SJCRH30 (cell line): ENCODE measurements at regions not wholly inside any gene's neighbourhood (a gene's known extent, or its start where the extent isn't known, plus 50 kb on each side); places are given as distances from the start of the nearest gene placed in this dataset.
"Not testable (repeated sequence)": the region's sequence is repeated elsewhere in the genome, so short reads cannot be mapped to it uniquely, and the experiment has no call there.

ENCODE experiments used
- DNase-seq, 2 experiments: peaks; one replicate each; pipeline ENCODE4 v3.0.0-alpha.2; 2015 to 2020
- H3K27ac ChIP-seq: fragments of 250-450 bp; sonication (Bioruptor Pico); 2 replicates; pipeline ENCODE4 v1.5.1; 2020; ENCODE audit warnings: mild to moderate bottlenecking, moderate library complexity
- H3K27me3 ChIP-seq: fragments of 250-450 bp; sonication (Bioruptor Pico); 2 replicates; pipeline ENCODE4 v1.5.1; 2020; ENCODE audit warnings: mild to moderate bottlenecking, moderate library complexity
- H3K36me3 ChIP-seq: fragments of 250-450 bp; sonication (Bioruptor Pico); 2 replicates; pipeline ENCODE4 v1.5.1; 2020; ENCODE audit warnings: mild to moderate bottlenecking, moderate library complexity
- H3K4me1 ChIP-seq: fragments of 250-450 bp; sonication (Bioruptor Pico); 2 replicates; pipeline ENCODE4 v1.5.1; 2020; ENCODE audit warnings: mild to moderate bottlenecking, moderate library complexity
- H3K4me3 ChIP-seq: fragments of 250-450 bp; sonication (Bioruptor Pico); 2 replicates; pipeline ENCODE4 v1.5.1; 2020; ENCODE audit warnings: mild to moderate bottlenecking, moderate library complexity
- H3K9me3 ChIP-seq: fragments of 250-450 bp; sonication (Bioruptor Pico); replicated peaks from 2 replicates; pipeline ENCODE4 v1.5.1; 2020; ENCODE audit warnings: mild to moderate bottlenecking, moderate library complexity

DNA sequence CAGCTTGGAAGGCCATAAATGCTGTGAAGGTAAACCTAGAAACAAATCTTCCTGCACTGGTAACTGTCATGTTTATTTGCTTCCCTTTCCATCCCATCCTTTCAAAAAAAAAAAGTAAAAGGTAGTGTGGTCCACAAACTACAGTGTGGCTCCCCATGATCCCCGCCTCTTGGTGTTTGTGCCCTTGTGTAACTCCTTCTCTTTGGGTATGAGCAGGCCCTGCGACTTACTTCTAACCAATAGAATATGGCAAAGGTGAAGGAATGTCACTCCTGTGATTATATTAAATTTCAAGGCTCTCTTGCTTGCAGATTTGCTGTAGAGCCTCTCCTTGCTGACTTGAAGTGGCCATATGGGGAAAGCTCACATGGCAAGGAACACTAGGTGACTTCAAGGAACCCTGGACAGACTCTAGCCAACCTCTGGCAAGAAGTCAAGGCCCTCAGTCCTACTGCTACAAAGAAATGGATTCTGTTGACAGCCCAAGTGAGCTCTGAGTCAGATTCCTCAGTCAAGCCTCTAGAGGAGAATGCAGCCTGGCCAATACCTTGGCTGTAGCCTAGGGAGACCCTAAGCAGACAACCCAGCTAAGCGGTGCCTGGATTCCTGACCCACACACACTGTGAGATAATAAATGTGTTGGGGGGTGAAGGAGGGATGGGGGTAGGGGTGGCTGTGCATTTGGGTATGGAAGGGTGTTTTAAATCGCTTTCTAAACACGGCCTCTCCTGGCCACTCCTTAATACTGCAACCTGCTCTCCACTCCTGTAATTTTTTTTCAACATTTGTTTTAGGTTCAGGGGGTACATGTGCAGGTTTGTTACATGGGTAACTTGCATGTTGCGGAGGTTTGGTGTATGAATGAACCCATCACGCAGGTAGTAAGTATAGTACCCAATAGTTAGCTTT is 115.0 kb upstream of the NBPF9 start:
- H3K4me1 ChIP-seq, H3K36me3 ChIP-seq, H3K27me3 ChIP-seq, DNase-seq, H3K9me3 ChIP-seq, H3K27ac ChIP-seq, H3K4me3 ChIP-seq: not testable (repeated sequence)

- not testable (repeated sequence) for H3K27ac ChIP-seq, H3K4me3 ChIP-seq, H3K4me1 ChIP-seq, H3K36me3 ChIP-seq, H3K27me3 ChIP-seq, H3K9me3 ChIP-seq, DNase-seq
These were observed 116.2 kb upstream of the NBPF9 start for GRCh38 chr1:149219539-149219938.

DNA sequence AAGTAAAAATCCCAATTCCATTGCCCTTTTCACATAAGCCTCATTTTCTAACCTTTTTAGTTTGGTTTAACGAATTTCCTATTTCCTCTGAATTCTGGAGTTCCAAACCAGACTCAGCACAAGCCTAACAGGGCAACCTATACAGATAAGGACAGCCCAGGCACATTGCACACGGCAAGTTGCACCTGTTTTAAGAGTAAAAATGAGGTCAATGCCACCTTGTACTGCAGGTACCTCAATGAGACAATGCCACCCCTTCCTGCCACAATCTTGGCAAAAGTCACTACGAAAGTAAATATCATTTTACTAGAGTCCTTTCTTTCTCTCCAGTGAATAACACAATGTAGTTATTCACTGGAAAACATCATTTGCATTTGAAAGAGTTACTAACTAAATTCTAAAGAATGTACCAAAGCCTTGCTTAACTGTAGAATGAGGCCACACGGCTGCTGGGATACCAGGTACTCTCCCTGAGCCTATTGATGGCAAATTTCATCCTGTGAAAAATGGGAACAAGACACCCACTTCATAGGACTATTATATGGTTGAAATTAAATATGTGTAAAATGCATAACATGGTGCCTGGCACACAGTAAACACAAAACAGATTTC is 117.2 kb upstream of the NBPF9 start:
- not testable (repeated sequence) for H3K9me3 ChIP-seq, H3K4me1 ChIP-seq

DNA sequence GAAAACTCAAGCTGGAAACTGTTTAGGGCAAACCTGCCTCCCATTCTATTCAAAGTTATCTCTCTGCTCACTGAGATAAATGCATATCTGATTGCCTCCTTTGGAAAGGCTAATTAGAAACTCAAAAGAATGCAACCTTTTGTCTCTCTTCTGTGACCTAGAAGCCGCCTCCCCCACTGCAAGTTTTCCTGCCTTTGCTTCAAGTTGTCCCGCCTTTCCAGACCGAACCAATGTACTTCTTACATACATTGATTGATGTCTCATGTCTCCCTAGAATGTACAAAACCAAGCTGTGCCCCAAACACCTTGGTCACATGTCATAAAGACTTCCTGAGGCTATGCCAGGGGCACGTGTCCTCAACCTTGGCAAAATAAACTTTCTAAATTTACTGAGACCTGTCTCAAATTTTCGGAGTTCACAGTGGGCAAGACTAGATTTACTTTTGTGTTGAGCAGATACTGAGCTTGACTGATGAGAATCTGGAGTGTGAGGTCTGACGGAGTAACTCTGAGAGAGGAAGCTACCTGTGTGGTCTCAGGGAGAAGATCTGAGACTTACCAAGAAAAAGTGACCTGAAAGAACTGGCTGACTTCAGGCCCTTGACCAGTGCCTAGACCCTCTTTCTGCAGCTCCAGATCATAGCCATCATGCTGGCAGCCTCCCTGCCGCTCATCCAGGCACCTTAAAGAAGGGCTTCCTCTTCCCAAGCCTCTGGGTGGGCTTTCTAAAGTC is 124.7 kb upstream of the NBPF9 start:
- not testable (repeated sequence) for DNase-seq, H3K27ac ChIP-seq, H3K36me3 ChIP-seq, H3K27me3 ChIP-seq, H3K9me3 ChIP-seq, H3K4me3 ChIP-seq, H3K4me1 ChIP-seq

More for the DNA sequence above, 117.2 kb upstream of the NBPF9 start:
- not testable (repeated sequence) for H3K27me3 ChIP-seq, H3K27ac ChIP-seq, DNase-seq, H3K4me3 ChIP-seq, H3K36me3 ChIP-seq

GRCh38 chr1:149228672-149229585 is 125.6 kb upstream of the NBPF9 start:
- H3K27me3 ChIP-seq, H3K27ac ChIP-seq, H3K9me3 ChIP-seq, H3K4me1 ChIP-seq, H3K36me3 ChIP-seq, H3K4me3 ChIP-seq, DNase-seq: not testable (repeated sequence)

GRCh38 chr1:149229813-149230212 is 126.5 kb upstream of the NBPF9 start:
- DNase-seq, H3K4me3 ChIP-seq, H3K27ac ChIP-seq, H3K27me3 ChIP-seq, H3K36me3 ChIP-seq, H3K9me3 ChIP-seq, H3K4me1 ChIP-seq: not testable (repeated sequence)

- not testable (repeated sequence) for H3K4me1 ChIP-seq, H3K4me3 ChIP-seq, H3K9me3 ChIP-seq, H3K27me3 ChIP-seq, DNase-seq, H3K27ac ChIP-seq, H3K36me3 ChIP-seq
These were observed 131.9 kb upstream of the NBPF9 start for GRCh38 chr1:149234926-149235914.

DNA sequence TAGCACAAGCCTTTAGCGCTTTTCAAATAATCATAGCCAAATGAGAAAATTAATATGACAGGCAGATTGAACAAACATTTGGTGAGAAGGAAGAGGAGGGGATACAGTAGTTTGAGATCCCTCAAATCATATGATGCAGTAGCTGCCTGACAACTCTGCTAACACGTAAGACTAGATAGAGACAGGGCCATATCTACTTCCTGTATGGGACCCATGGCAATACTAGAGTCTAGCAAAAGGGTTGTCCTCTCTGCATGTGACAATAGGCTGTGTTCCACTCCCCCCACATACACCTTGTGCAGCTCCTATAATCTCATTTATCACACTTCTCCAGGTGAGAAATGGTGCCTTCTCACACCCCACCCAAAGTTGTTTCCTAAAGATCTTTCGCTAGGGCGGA is 134.2 kb upstream of the NBPF9 start:
- H3K36me3 ChIP-seq, H3K4me3 ChIP-seq, H3K27me3 ChIP-seq, H3K9me3 ChIP-seq, DNase-seq, H3K27ac ChIP-seq, H3K4me1 ChIP-seq: not testable (repeated sequence)

GRCh38 chr1:149239897-149240508 is 136.7 kb upstream of the NBPF9 start:
- not testable (repeated sequence) for DNase-seq, H3K4me1 ChIP-seq, H3K4me3 ChIP-seq, H3K27ac ChIP-seq, H3K36me3 ChIP-seq, H3K27me3 ChIP-seq, H3K9me3 ChIP-seq

- H3K4me1 ChIP-seq, H3K9me3 ChIP-seq, DNase-seq, H3K36me3 ChIP-seq, H3K4me3 ChIP-seq, H3K27me3 ChIP-seq, H3K27ac ChIP-seq: not testable (repeated sequence)
These were observed 137.2 kb upstream of the NBPF9 start for GRCh38 chr1:149240530-149240929.

DNA sequence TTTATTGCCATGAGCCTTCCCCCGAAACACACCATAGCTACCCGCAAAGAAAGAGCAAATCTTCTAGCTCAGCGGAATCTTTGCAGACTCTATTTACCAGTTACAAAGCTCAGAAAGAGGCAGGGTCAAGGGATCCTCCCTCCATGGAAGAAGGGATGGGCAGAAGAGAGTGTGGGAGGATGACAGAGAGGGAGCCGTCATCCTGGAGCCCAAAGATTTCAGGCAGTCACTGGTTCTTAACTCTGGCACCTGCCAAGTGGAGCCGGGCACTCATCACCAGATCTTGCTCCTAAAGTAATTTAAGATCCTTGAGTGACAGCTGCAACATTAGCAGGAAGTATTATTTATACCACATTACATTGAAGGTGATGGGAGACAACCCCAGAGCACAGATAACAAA is 137.9 kb upstream of the NBPF9 start:
- H3K27me3 ChIP-seq, H3K4me1 ChIP-seq, H3K36me3 ChIP-seq, H3K9me3 ChIP-seq, H3K4me3 ChIP-seq, DNase-seq, H3K27ac ChIP-seq: not testable (repeated sequence)

GRCh38 chr1:149243572-149243971 is 140.2 kb upstream of the NBPF9 start:
- not testable (repeated sequence) for H3K27me3 ChIP-seq, H3K9me3 ChIP-seq, H3K36me3 ChIP-seq

GRCh38 chr1:149244621-149245020 is 141.3 kb upstream of the NBPF9 start:
- not testable (repeated sequence) for H3K27me3 ChIP-seq, H3K4me1 ChIP-seq, H3K9me3 ChIP-seq, H3K4me3 ChIP-seq, H3K27ac ChIP-seq, DNase-seq, H3K36me3 ChIP-seq

More at GRCh38 chr1:149243572-149243971, 140.2 kb upstream of the NBPF9 start:
- not testable (repeated sequence) for DNase-seq, H3K4me1 ChIP-seq, H3K27ac ChIP-seq, H3K4me3 ChIP-seq
